GM23338 (cell line): ENCODE measurements at regions not wholly inside any gene's neighbourhood (a gene's known extent, or its start where the extent isn't known, plus 50 kb on each side); places are given as distances from the start of the nearest gene placed in this dataset.

ENCODE experiments used
- REST ChIP-seq: IDR thresholded peaks from one replicate; pipeline ENCODE4 v1.6.1; 2018; ENCODE audit warnings: antibody characterized with exemption; ENCODE audit not compliant: unreplicated experiment
- STAT1 ChIP-seq: IDR thresholded peaks from one replicate; pipeline ENCODE4 v1.6.1; 2016; ENCODE audit warnings: antibody characterized with exemption; ENCODE audit not compliant: unreplicated experiment
- ZNF462 ChIP-seq: fragments of 250-450 bp; sonication (Bioruptor Pico); IDR thresholded peaks from 2 replicates; pipeline ENCODE4 v1.5.0; 2020; ENCODE audit warnings: mild to moderate bottlenecking, moderate library complexity
- TF ChIP-seq, protein P1 (sequence below), 2 experiments: fragments of 200-600 bp in 1 of 2; sonication (generic) in 1 of 2; conservative IDR thresholded peaks; 2 replicates each; pipeline versions ENCODE4 v1.5.1 to v1.6.1; 2016 to 2017; ENCODE audit warnings: antibody characterized with exemption in 2 of 2, low read depth in 2 of 2, mild to moderate bottlenecking in 2 of 2, moderate library complexity in 1 of 2

DNA sequence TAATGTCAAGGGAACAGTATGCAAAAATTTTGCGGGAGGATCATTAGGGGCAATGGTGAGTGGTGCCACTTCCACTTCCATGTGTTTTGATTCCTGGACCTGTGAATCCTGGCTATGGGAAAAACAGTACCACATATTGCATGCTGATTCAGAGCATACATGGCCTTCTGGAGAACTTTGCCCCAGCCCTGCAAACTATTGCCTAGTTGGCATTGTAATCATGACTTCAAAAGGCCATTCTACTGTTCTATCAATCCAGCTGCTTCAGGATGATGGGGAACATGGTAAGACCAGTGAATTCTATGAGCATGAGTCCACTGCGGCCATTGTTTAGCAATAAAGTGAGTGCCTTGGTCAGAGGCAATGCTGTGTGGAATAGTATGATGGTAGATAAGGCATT lies 75.3 kb upstream of the ZC3H15 start (continued):
- no peak for TF ChIP-seq ZNF462 (CRISPR knock-in tag)
- no peak for TF ChIP-seq STAT1
- TF ChIP-seq, protein P1, sequence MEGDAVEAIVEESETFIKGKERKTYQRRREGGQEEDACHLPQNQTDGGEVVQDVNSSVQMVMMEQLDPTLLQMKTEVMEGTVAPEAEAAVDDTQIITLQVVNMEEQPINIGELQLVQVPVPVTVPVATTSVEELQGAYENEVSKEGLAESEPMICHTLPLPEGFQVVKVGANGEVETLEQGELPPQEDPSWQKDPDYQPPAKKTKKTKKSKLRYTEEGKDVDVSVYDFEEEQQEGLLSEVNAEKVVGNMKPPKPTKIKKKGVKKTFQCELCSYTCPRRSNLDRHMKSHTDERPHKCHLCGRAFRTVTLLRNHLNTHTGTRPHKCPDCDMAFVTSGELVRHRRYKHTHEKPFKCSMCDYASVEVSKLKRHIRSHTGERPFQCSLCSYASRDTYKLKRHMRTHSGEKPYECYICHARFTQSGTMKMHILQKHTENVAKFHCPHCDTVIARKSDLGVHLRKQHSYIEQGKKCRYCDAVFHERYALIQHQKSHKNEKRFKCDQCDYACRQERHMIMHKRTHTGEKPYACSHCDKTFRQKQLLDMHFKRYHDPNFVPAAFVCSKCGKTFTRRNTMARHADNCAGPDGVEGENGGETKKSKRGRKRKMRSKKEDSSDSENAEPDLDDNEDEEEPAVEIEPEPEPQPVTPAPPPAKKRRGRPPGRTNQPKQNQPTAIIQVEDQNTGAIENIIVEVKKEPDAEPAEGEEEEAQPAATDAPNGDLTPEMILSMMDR (conservative IDR thresholded peaks at IDR 0.05; ENCODE audit: low read depth in 2 of 2) = no peak
- TF ChIP-seq REST = no peak
